SU-DHL-6 (cell line): ENCODE measurements at regions not wholly inside any gene's neighbourhood (a gene's known extent, or its start where the extent isn't known, plus 50 kb on each side); places are given as distances from the start of the nearest gene placed in this dataset.
A peak's percentile ranks its signal among the peaks of the same experiment; 100 is the strongest.

ENCODE experiments used
- H2AFZ ChIP-seq: fragments of 200-600 bp; sonication (generic); 2 replicates; pipeline ENCODE4 v1.6.1; 2014; ENCODE audit warnings: low read depth, mild to moderate bottlenecking, moderate library complexity, mixed read lengths, antibody characterized with exemption, low read length; ENCODE audit not compliant: severe bottlenecking
- H3F3A ChIP-seq: fragments of 200-600 bp; shearing (Covaris generic); 2 replicates; pipeline ENCODE4 v1.6.0; 2016; ENCODE audit warnings: antibody characterized with exemption, mild to moderate bottlenecking; ENCODE audit not compliant: insufficient read depth
- H3K27ac ChIP-seq: fragments of 200-600 bp; sonication (generic); 2 replicates; pipeline ENCODE4 v1.5.1; 2016; ENCODE audit warnings: low read depth, mild to moderate bottlenecking, low read length, moderate library complexity, mixed read lengths
- H3K27me3 ChIP-seq: fragments of 200-600 bp; sonication (generic), shearing (Covaris generic); 2 replicates; pipeline ENCODE4 v1.6.0; 2014; ENCODE audit warnings: mild to moderate bottlenecking, low read length
- H3K36me3 ChIP-seq: fragments of 200-600 bp; sonication (generic); 2 replicates; pipeline ENCODE4 v1.6.1; 2014; ENCODE audit warnings: mild to moderate bottlenecking, low read length, mixed read lengths
- H3K4me2 ChIP-seq: fragments of 300-600, 200-600 bp; shearing (Covaris generic), sonication (generic); 2 replicates; pipeline ENCODE4 v1.6.0; 2014; ENCODE audit warnings: low read length, low read depth, mild to moderate bottlenecking; ENCODE audit not compliant: poor library complexity, severe bottlenecking
- H3K4me3 ChIP-seq: fragments of 200-600 bp; sonication (generic); 2 replicates; pipeline ENCODE4 v1.5.1; 2014; ENCODE audit warnings: antibody characterized with exemption, low read length, mild to moderate bottlenecking, mixed read lengths; ENCODE audit not compliant: insufficient read depth, poor library complexity, severe bottlenecking
- H3K79me2 ChIP-seq: fragments of 200-600 bp; sonication (generic); 2 replicates; pipeline ENCODE4 v1.6.1; 2014; ENCODE audit warnings: mild to moderate bottlenecking, low read length, moderate library complexity; ENCODE audit not compliant: insufficient read depth
- H3K9ac ChIP-seq: fragments of 200-600 bp; sonication (generic); 2 replicates; pipeline ENCODE4 v1.7.0; 2014; ENCODE audit warnings: mild to moderate bottlenecking, low read length
- H3K9me2 ChIP-seq: fragments of 200-600 bp; sonication (generic); replicated peaks from 2 replicates; pipeline ENCODE4 v1.6.1; 2014; ENCODE audit warnings: low read length; ENCODE audit not compliant: insufficient read depth
- H3K9me3 ChIP-seq: fragments of 200-600 bp; sonication (generic); 2 replicates; pipeline ENCODE4 v1.6.1; 2014; ENCODE audit warnings: low read length, mixed read lengths; ENCODE audit not compliant: insufficient read depth
- H4K20me1 ChIP-seq: fragments of 200-600 bp; sonication (generic); 2 replicates; pipeline ENCODE4 v1.6.1; 2014; ENCODE audit warnings: low read depth, mild to moderate bottlenecking, antibody characterized with exemption, low read length, moderate library complexity, mixed read lengths
- CTCF ChIP-seq: fragments of 200-600 bp; sonication (generic); IDR thresholded peaks from one replicate; pipeline ENCODE4 v1.5.1; 2017; ENCODE audit warnings: antibody characterized with exemption, mild to moderate bottlenecking, low read length, moderate library complexity; ENCODE audit not compliant: insufficient read depth, poor library complexity, severe bottlenecking
- EZH2phosphoT487 ChIP-seq: fragments of 200-600 bp; sonication (generic), shearing (Covaris generic); conservative IDR thresholded peaks from 2 replicates; pipeline ENCODE4 v1.6.1; 2018; ENCODE audit warnings: mild to moderate bottlenecking, antibody characterized with exemption, low read length, moderate library complexity, mixed read lengths

- Histone ChIP-seq H3K27ac (no peak overlapping the region), H4K20me1 (no peaks in the 10 kb centered on the region), H3K9ac (no peak overlapping the region), H3K27me3 (no peaks in the 10 kb centered on the region), H3K9me2 (no peaks in the 10 kb centered on the region), H3K9me3 (no peaks in the 10 kb centered on the region), H3K79me2 (no peaks in the 10 kb centered on the region), H2AFZ (no peak overlapping the region), H3F3A (no peaks in the 10 kb centered on the region), H3K4me2 (no peak overlapping the region), H3K36me3 (no peaks in the 10 kb centered on the region), H3K4me3 (no peak overlapping the region)
- TF ChIP-seq CTCF, result no peak
- TF ChIP-seq EZH2phosphoT487, result no peak
Observed at GRCh38 chr2:67579216-67579615, 182.1 kb downstream of the ETAA1 start.

GRCh38 chr2:67579806-67580205 lies 182.7 kb downstream of the ETAA1 start:
- Histone ChIP-seq H3K79me2 (no peaks in the 10 kb centered on the region), H3K27ac (no peak overlapping the region), H3K36me3 (no peaks in the 10 kb centered on the region), H3K4me3 (no peak overlapping the region), H3K27me3 (no peaks in the 10 kb centered on the region), H3K4me2 (no peak overlapping the region), H3K9ac (no peak overlapping the region), H2AFZ (no peak overlapping the region), H3K9me3 (no peaks in the 10 kb centered on the region), H3F3A (no peaks in the 10 kb centered on the region), H3K9me2 (no peaks in the 10 kb centered on the region), H4K20me1 (no peaks in the 10 kb centered on the region)
- TF ChIP-seq CTCF (no peak), EZH2phosphoT487 (no peak)

- Histone ChIP-seq H3K27ac (no peak overlapping the region), H3K9me3 (no peaks in the 10 kb centered on the region; the same call in 1 of the 2 replicates), H3K9me2 (no peaks in the 10 kb centered on the region), H3K9ac (no peak overlapping the region), H3K27me3 (no peaks in the 10 kb centered on the region), H3F3A (no peaks in the 10 kb centered on the region), H4K20me1 (no peaks in the 10 kb centered on the region), H3K4me2 (no peak overlapping the region), H2AFZ (no peak overlapping the region), H3K79me2 (no peaks in the 10 kb centered on the region), H3K36me3 (no peaks in the 10 kb centered on the region), H3K4me3 (no peak overlapping the region)
- peak; percentile 30 for TF ChIP-seq CTCF
- no peak for TF ChIP-seq EZH2phosphoT487
Observed at GRCh38 chr2:67581751-67582150, 184.6 kb downstream of the ETAA1 start.

GRCh38 chr2:67583185-67583584 lies 186.1 kb downstream of the ETAA1 start:
- H3K79me2 ChIP-seq, result no peaks in the 10 kb centered on the region
- no peak overlapping the region for H3K4me2 ChIP-seq
- no peaks in the 10 kb centered on the region for H4K20me1 ChIP-seq
- H3K9me3 ChIP-seq, result no peaks in the 10 kb centered on the region; the same call in 1 of the 2 replicates
- H3K27me3 ChIP-seq, result no peaks in the 10 kb centered on the region
- no peak overlapping the region for H3K27ac ChIP-seq
- no peaks in the 10 kb centered on the region for H3K36me3 ChIP-seq
- TF ChIP-seq EZH2phosphoT487 (no peak), CTCF (no peak)
- H3F3A ChIP-seq, result no peaks in the 10 kb centered on the region
- H3K9ac ChIP-seq, result no peak overlapping the region
- no peak overlapping the region for H3K4me3 ChIP-seq
- H2AFZ ChIP-seq, result no peak overlapping the region
- no peaks in the 10 kb centered on the region for H3K9me2 ChIP-seq
